HUDEP-2 (cell line): ENCODE measurements at regions not wholly inside any gene's neighbourhood (a gene's known extent, or its start where the extent isn't known, plus 50 kb on each side); places are given as distances from the start of the nearest gene placed in this dataset.
"Not testable (repeated sequence)": the region's sequence is repeated elsewhere in the genome, so short reads cannot be mapped to it uniquely, and the experiment has no call there.

Source experiments
- DNase-seq, 76 experiments: peaks; one replicate each; lab custom pipeline; 2025; ENCODE audit not compliant: unreplicated experiment in 76 of 76; lab: John Stamatoyannopoulos, UW

GRCh38 chr2:200201839-200202238, 104.7 kb upstream of the SPATS2L start:
- not testable (repeated sequence) for DNase-seq

GRCh38 chr2:200203381-200203827, 103.1 kb upstream of the SPATS2L start:
- DNase-seq = no peak

- DNase-seq = no peak
Observed at GRCh38 chr2:200208041-200208440, 98.5 kb upstream of the SPATS2L start.

GRCh38 chr2:200209030-200209429, 97.5 kb upstream of the SPATS2L start:
- no peak for DNase-seq

GRCh38 chr2:200211643-200212042, 94.8 kb upstream of the SPATS2L start:
- DNase-seq = no peak

- DNase-seq = no peak
Observed at GRCh38 chr2:200212862-200213425, 93.5 kb upstream of the SPATS2L start.

- no peak for DNase-seq
Observed at GRCh38 chr2:200216310-200216709, 90.2 kb upstream of the SPATS2L start.

- no peak for DNase-seq
Observed at GRCh38 chr2:200217320-200217719, 89.2 kb upstream of the SPATS2L start.

GRCh38 chr2:200218645-200219044, 87.8 kb upstream of the SPATS2L start:
- DNase-seq = no peak

GRCh38 chr2:200219309-200220113, 87.0 kb upstream of the SPATS2L start:
- DNase-seq = no peak

- no peak for DNase-seq
Observed at GRCh38 chr2:200220251-200220650, 86.2 kb upstream of the SPATS2L start.

GRCh38 chr2:200221055-200221955, 85.2 kb upstream of the SPATS2L start:
- DNase-seq = no peak

- no peak for DNase-seq
Observed at GRCh38 chr2:200222791-200223190, 83.7 kb upstream of the SPATS2L start.

- DNase-seq = no peak
Observed at GRCh38 chr2:200223205-200223784, 83.2 kb upstream of the SPATS2L start.

- no peak for DNase-seq
Observed at GRCh38 chr2:200225951-200226350, 80.5 kb upstream of the SPATS2L start.

- DNase-seq = no peak
Observed at GRCh38 chr2:200226451-200227426, 79.8 kb upstream of the SPATS2L start.

- no peak for DNase-seq
Observed at GRCh38 chr2:200230716-200231115, 75.8 kb upstream of the SPATS2L start.

- DNase-seq = no peak
Observed at GRCh38 chr2:200235533-200235932, 71.0 kb upstream of the SPATS2L start.

GRCh38 chr2:200239216-200239615, 67.3 kb upstream of the SPATS2L start:
- no peak for DNase-seq

- no peak for DNase-seq
Observed at GRCh38 chr2:200242570-200242969, 63.9 kb upstream of the SPATS2L start.
